Left lobe of liver (tissue), 2 donors: ENCODE measurements at regions not wholly inside any gene's neighbourhood (a gene's known extent, or its start where the extent isn't known, plus 50 kb on each side); places are given as distances from the start of the nearest gene placed in this dataset.
"Not testable (repeated sequence)": the region's sequence is repeated elsewhere in the genome, so short reads cannot be mapped to it uniquely, and the experiment has no call there.

Source experiments
- ATAC-seq: fragments of 200-7000 bp; cut with Tn5 transposase; one replicate; pipeline ENCODE4 v1.9.1; 2020; ENCODE audit warnings: mild to moderate bottlenecking, moderate library complexity
- DNase-seq: peaks from one replicate; pipeline ENCODE4 v3.0.0-alpha.2; 2020; ENCODE audit warnings: low spot score
- donor health status: DM: no; HTN: no; CAD: no; lungs with moderate emphysema.
- donor health status: DM: no; HTN: yes; CAD: no.

GRCh38 chr22:49011769-49012648 lies 815.7 kb downstream of the BRD1 start:
- ATAC-seq (no peak), DNase-seq (no peak)

- ATAC-seq: no peak
- DNase-seq: peak; percentile 11
Observed at GRCh38 chr22:49011379-49011768, 816.3 kb downstream of the BRD1 start.

- DNase-seq (peak; percentile 28), ATAC-seq (no peak)
Observed at GRCh38 chr22:49010901-49011300, 816.8 kb downstream of the BRD1 start.

DNA sequence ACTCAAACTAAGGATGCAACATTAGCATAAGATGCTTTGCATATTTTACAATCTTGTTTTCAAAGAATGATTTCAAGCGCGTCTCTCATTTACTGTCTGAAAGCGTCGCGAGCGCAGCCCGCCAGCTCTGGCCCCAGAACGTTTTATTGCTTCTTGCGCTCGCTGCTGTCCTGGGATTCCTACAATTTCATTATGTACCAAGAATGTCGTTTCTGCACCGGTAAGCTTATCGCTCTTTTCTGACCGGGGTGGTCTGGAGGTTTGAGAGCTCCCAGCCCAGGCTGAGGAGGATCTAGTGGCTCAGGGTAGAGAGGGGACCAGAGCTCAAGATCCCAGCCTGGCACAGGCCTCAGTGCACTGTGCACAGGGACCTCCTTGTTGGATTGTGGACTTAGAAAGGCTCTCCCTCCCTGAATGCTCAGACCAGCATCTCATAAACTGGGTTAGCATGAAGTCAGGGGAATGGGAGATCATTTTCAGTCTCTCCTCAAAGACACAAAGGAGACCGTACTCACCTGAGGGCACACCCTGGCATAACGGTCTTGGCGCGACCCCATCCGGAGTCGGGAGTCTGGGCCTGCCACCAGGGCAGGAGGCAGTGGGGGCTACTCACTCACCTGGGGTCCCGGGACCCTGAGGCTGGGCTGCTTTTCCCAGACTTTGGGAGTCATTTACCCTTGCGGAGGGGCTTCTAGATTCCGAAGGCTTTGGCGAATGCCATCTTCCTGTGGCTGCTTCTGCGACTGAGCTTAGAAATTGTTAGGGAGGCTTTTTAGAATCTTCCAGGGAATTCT lies 817.4 kb downstream of the BRD1 start:
- ATAC-seq: no peak
- DNase-seq: peak; percentile 24

DNA sequence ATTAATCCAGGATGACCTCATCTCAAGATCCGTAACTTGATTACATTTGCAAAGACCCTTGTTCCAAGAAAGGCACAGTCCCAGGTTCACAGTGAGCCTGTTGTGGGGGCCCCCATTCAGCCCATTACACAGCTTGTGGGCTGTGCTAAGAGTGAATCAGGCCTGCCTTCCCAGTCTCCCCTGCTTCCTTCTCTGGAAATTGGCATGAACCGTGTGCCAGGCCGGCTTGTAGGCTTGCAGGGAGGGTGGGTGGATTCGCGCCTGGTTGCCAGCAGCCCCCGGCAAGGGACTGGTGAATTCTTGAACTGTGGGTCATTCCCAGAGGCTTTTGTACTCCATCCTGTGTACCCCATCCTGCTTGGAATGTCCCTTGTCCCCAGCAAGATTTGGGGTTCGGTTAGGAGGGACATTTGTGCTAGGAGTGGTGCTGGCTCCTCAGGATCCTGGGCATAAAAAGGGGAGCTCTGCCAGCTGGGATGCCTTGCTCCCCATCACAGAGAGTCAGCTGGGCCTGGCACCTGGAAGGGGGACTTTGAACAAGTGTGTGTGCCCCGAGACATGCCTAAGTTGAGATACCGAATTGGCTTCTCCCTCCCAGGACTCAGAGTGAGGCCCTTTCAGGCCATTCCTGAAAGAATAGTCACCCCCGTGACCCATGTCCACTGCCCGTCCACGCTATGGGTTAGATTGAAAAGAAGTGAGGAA lies 818.2 kb downstream of the BRD1 start:
- ATAC-seq (no peak), DNase-seq (peak; percentile 28)

- peak; percentile 24 for DNase-seq
Observed at GRCh38 chr22:49008682-49009235, 818.9 kb downstream of the BRD1 start.

DNA sequence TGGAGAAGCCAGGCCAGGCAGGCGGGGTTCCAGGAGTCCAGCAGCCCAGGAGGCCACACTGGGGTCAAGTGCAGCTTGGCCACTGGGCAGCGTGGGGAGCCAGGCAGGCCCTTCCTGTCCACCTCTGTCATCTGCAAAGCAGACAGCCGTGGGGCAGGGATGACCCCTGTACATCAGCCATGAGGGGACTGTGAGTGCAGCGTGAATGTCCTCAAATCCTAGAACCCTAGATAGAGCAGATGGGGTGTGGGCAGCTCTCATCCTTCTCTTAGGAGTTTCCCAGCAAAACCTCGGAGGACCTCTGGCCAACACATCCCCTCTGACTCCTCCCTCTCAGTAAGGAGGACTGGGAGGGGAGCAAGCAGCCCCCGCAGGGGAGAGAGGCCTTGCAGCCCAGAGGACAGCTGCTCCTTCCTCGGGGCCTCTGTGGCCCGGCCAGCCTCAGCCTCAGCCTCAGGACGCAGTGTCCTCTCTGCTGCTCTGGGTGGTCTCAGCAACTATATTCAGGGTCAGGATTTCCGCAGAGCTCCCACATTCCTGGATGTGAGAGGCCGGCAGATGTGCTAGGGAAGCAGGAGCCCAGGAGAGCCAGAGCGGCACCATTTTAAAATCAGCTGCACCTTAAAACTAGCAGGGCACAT lies 820.5 kb downstream of the BRD1 start:
- no peak for ATAC-seq
- DNase-seq: peak; percentile 35

More at GRCh38 chr22:49008682-49009235, 818.9 kb downstream of the BRD1 start:
- ATAC-seq: no peak

DNA sequence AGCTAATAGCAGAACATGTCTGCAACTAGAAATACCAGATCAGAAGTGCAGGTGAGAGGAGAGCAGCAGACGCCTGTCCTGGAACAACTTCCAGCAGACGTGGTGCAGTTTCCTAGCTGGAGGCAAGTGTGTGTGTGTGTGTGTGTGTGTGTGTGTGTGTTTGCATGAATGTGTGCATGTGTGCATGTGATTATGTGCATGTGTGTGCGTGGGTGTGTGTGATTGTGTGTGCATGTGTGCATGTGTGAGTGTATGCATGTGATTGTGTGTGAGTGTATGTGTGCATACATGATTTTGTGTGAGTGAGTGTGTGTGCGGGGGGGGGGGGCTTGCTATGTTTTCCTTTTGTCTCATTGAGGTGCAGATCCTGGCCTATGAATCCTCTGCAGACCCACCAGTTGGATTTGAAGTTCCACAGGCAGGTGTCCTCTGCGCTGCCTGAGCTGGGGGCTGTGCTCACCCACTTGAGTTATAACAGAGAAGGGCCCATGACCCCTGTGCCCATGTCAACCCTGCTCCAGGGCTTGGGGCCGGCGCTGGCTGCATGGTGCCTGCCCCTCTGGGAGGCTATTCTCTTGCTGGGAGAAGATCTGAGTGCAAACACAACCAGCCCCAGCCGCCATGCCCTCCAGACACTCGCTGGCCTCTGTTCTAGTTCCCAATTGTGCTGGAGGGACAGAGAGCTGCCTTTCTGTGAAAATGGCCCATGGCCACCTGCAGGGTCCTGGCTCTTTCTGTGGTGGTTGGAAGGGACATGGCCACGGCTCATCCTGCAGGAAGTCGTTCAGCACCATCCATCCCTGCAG lies 821.3 kb downstream of the BRD1 start:
- DNase-seq: peak; percentile 16
- ATAC-seq: no peak

GRCh38 chr22:49005557-49005956 lies 822.1 kb downstream of the BRD1 start:
- no peak for ATAC-seq
- no peak for DNase-seq

GRCh38 chr22:49004484-49005399 lies 822.9 kb downstream of the BRD1 start:
- ATAC-seq: no peak
- peak; percentile 28 for DNase-seq

DNA sequence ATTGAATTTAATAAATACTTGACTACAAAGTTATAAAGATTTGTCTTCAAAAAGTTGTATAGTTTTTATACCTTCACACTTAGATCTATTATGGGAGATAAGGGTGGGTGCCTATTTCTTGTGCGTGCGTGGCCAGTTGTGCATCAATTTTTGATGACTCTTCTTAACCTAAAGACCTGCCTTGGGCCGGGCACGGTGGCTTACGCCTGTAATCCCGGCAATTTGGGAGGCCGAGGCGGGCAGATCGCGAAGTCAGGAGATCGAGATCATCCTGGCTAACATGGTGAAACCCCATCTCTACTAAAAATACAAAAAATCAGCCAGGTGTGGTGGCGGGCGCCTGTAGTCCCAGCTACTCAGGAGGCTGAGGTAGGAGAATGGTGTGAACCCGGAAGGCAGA lies 830.1 kb downstream of the BRD1 start:
- not testable (repeated sequence) for ATAC-seq, DNase-seq

DNA sequence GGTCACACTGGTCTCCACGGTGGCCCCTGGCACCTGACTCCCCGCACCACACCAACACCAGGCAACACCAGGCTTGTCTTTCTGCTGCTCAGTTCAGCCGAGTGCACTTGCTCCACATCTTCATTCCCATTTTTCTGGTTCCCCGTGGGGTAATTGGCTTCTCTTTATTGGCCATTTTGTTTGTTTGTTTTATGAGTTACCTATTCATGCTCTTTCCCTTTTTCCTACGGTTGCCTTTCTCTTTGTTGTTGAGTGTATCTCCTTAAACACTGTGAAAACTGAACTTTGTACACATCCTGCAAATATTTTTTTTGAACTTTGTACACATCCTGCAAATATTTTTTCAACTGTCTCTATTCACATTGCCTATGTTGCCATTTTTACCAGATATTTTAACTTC lies 834.0 kb downstream of the BRD1 start:
- ATAC-seq: no peak
- no peak for DNase-seq

GRCh38 chr22:48984639-48985038 lies 843.0 kb downstream of the BRD1 start:
- ATAC-seq (no peak), DNase-seq (no peak)

GRCh38 chr22:48982321-48982905 lies 845.3 kb downstream of the BRD1 start:
- ATAC-seq (no peak), DNase-seq (no peak)

DNA sequence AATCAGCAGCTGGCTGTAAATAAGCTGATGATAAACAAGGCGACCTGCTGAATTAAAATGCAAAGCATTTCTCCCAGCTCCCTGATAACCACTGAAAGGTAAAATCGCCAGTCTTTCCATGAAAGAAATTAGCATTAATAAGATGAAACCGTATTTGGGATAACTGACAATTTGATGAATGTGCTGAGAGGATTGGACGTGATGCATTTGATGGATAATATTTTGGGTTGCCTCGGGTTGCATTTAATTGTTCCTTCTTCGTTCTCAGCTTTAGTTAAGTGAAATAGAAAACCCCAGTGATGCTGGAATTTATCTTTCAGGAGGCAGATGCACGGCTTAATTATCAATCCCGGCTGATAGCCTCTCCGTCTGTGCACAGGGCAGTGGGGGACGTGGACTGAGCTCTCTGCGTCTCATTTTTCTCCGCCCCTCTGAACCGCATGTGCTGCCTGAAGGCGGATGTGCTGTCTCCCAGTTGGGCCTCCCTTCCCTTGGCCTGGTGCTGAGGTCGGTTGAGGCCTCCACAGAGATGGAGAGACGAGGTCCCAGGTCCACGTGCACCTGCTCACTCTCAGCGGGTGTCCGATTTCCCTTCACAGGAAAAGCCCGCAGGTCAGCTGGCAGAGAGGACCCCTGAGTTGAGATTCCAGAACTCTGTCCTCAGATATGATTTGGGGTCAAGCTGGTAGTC lies 846.2 kb downstream of the BRD1 start:
- DNase-seq (no peak), ATAC-seq (no peak)

DNA sequence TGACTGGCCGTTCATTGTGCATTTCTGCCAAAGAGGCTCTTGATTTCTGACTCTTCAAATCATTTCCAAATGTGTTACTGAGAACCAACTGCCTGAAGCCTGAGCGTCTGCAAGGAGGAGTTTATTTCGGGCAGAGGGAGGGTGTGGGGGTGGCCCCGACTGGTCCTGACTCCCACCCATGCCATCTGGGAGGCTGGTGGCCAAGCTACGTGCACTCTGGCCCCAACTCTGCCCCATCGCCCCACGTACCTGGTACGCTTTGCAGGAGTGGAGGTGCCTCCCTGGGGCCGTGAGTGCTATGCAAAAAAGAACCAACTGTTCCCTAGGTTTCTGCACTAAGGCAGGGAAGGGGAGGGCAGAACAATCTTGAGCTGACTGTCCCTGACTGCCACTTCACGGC lies 846.8 kb downstream of the BRD1 start:
- no peak for ATAC-seq
- DNase-seq: no peak

- DNase-seq (no peak), ATAC-seq (no peak)
Observed at GRCh38 chr22:48980409-48980808, 847.3 kb downstream of the BRD1 start.

- DNase-seq: no peak
- ATAC-seq: peak; percentile 28
Observed at GRCh38 chr22:48979482-48979881, 848.2 kb downstream of the BRD1 start.
